WTC11 (cell line): ENCODE measurements at regions not wholly inside any gene's neighbourhood (a gene's known extent, or its start where the extent isn't known, plus 50 kb on each side); places are given as distances from the start of the nearest gene placed in this dataset.

Experiments used
- ATAC-seq: fragments of 200-7000 bp; cut with Tn5 transposase; 2 replicates; pipeline ENCODE4 v1.10.0; 2021; ENCODE audit warnings: mild to moderate bottlenecking, moderate library complexity
- CTCF ChIA-PET: fragments of 300-600 bp; sonication (Branson Sonifier 250); formaldehyde crosslinking; loops from one replicate; lab custom pipeline; 2021; ENCODE audit warnings: antibody characterized with exemption; lab: Charles Lee
- POLR2A ChIA-PET: fragments of 350-600 bp; sonication (Branson Sonifier 250); formaldehyde crosslinking; loops from one replicate; lab custom pipeline; 2021; ENCODE audit warnings: antibody characterized with exemption; lab: Charles Lee
- DNase-seq: peaks from one replicate; pipeline ENCODE4 v3.0.0; 2021; ENCODE audit warnings: low spot score
- H3K27ac Mint-ChIP-seq: 2 replicates; pipeline ENCODE4 v1.8.0; 2021; ENCODE audit warnings: mixed read lengths
- H3K27me3 Mint-ChIP-seq: 2 replicates; pipeline ENCODE4 v1.8.0; 2021; ENCODE audit warnings: low read depth, mild to moderate bottlenecking, moderate library complexity, mixed read lengths
- H3K36me3 Mint-ChIP-seq: 2 replicates; pipeline ENCODE4 v1.8.0; 2021; ENCODE audit warnings: mixed read lengths
- H3K4me1 Mint-ChIP-seq: 2 replicates; pipeline ENCODE4 v1.8.0; 2022; ENCODE audit warnings: mixed read lengths
- H3K4me3 Mint-ChIP-seq: 2 replicates; pipeline ENCODE4 v1.8.0; 2021; ENCODE audit warnings: mild to moderate bottlenecking, moderate library complexity, mixed read lengths
- H3K9me3 Mint-ChIP-seq: 2 replicates; pipeline ENCODE4 v1.8.0; 2021; ENCODE audit warnings: mixed read lengths
- E2F4 ChIP-seq: sonication (generic); formaldehyde crosslinking; IDR thresholded peaks from 2 replicates; pipeline ENCODE4 v1.8.1; 2022; ENCODE audit warnings: low read depth, mild to moderate bottlenecking, moderate library complexity, missing genetic modification reagents, borderline replicate concordance
- ESRRA ChIP-seq: sonication (generic); formaldehyde crosslinking; IDR thresholded peaks from 2 replicates; pipeline ENCODE4 v1.8.1; 2022; ENCODE audit warnings: mild to moderate bottlenecking, missing genetic modification reagents, borderline replicate concordance
- ETV6 ChIP-seq: sonication (generic); formaldehyde crosslinking; IDR thresholded peaks from 2 replicates; pipeline ENCODE4 v1.8.1; 2022; ENCODE audit warnings: mild to moderate bottlenecking, missing genetic modification reagents
- FOXK1 ChIP-seq: sonication (generic); formaldehyde crosslinking; IDR thresholded peaks from 2 replicates; pipeline ENCODE4 v1.8.0; 2022; ENCODE audit warnings: mild to moderate bottlenecking, moderate library complexity, missing genetic modification reagents
- GABPB1 ChIP-seq: sonication (generic); formaldehyde crosslinking; IDR thresholded peaks from 2 replicates; pipeline ENCODE4 v1.8.1; 2023; ENCODE audit warnings: mild to moderate bottlenecking, missing genetic modification reagents
- GTF2I ChIP-seq: fragments of 250-450 bp; sonication (Bioruptor Pico); conservative IDR thresholded peaks from 2 replicates; pipeline ENCODE4 v1.4.0; 2021; ENCODE audit warnings: mild to moderate bottlenecking
- KAT7 ChIP-seq: sonication (generic); formaldehyde crosslinking; IDR thresholded peaks from 2 replicates; pipeline ENCODE4 v1.8.1; 2023; ENCODE audit warnings: missing genetic modification reagents, mild to moderate bottlenecking, borderline replicate concordance
- MAX ChIP-seq: sonication (generic); formaldehyde crosslinking; IDR thresholded peaks from 2 replicates; pipeline ENCODE4 v1.8.0; 2022; ENCODE audit warnings: mild to moderate bottlenecking, missing genetic modification reagents
- NFATC4 ChIP-seq: fragments of 250-450 bp; sonication (Bioruptor Pico); IDR thresholded peaks from 2 replicates; pipeline ENCODE4 v1.9.0; 2021; ENCODE audit warnings: mild to moderate bottlenecking
- NFYB ChIP-seq: sonication (generic); formaldehyde crosslinking; conservative IDR thresholded peaks from 2 replicates; pipeline ENCODE4 v1.8.0; 2022; ENCODE audit warnings: low read depth, missing genetic modification reagents
- NR2C2 ChIP-seq: sonication (generic); formaldehyde crosslinking; IDR thresholded peaks from 2 replicates; pipeline ENCODE4 v1.8.0; 2022; ENCODE audit warnings: mild to moderate bottlenecking, missing genetic modification reagents
- PRRX2 ChIP-seq: fragments of 250-450 bp; sonication (Bioruptor Pico); IDR thresholded peaks from 2 replicates; pipeline ENCODE4 v1.8.0; 2021; ENCODE audit warnings: mild to moderate bottlenecking
- RORB ChIP-seq: fragments of 250-450 bp; sonication (Bioruptor Pico); IDR thresholded peaks from 2 replicates; pipeline ENCODE4 v1.9.0; 2021; ENCODE audit warnings: mild to moderate bottlenecking
- SOX15 ChIP-seq: fragments of 250-450 bp; sonication (Bioruptor Pico); IDR thresholded peaks from 2 replicates; pipeline ENCODE4 v1.9.0; 2021; ENCODE audit warnings: mild to moderate bottlenecking
- TCF7 ChIP-seq: sonication (generic); formaldehyde crosslinking; IDR thresholded peaks from 2 replicates; pipeline ENCODE4 v1.8.0; 2022; ENCODE audit warnings: mild to moderate bottlenecking, low read depth, missing genetic modification reagents, moderate library complexity
- TEAD1 ChIP-seq: sonication (generic); formaldehyde crosslinking; IDR thresholded peaks from 2 replicates; pipeline ENCODE4 v1.8.0; 2022; ENCODE audit warnings: mild to moderate bottlenecking, missing genetic modification reagents
- TP53 ChIP-seq: sonication (generic); formaldehyde crosslinking; IDR thresholded peaks from 2 replicates; pipeline ENCODE4 v1.8.1; 2023; ENCODE audit warnings: mild to moderate bottlenecking, missing genetic modification reagents
- ZBTB43 ChIP-seq: sonication (generic); formaldehyde crosslinking; IDR thresholded peaks from 2 replicates; pipeline ENCODE4 v1.8.1; 2023; ENCODE audit warnings: mild to moderate bottlenecking, missing genetic modification reagents
- ZNF121 ChIP-seq: sonication (generic); formaldehyde crosslinking; IDR thresholded peaks from 2 replicates; pipeline ENCODE4 v1.8.0; 2023; ENCODE audit warnings: missing genetic modification reagents
- ZNF138 ChIP-seq: sonication (generic); formaldehyde crosslinking; conservative IDR thresholded peaks from 2 replicates; pipeline ENCODE4 v1.8.1; 2022; ENCODE audit warnings: mild to moderate bottlenecking, moderate library complexity, missing genetic modification reagents
- ZNF219 ChIP-seq: sonication (generic); formaldehyde crosslinking; IDR thresholded peaks from 2 replicates; pipeline ENCODE4 v1.8.0; 2023; ENCODE audit warnings: missing genetic modification reagents, mild to moderate bottlenecking, borderline replicate concordance
- ZNF263 ChIP-seq: sonication (generic); formaldehyde crosslinking; IDR thresholded peaks from 2 replicates; pipeline ENCODE4 v1.8.1; 2022; ENCODE audit warnings: low read depth, mild to moderate bottlenecking, moderate library complexity, missing genetic modification reagents
- ZNF317 ChIP-seq: sonication (generic); formaldehyde crosslinking; IDR thresholded peaks from 2 replicates; pipeline ENCODE4 v1.8.1; 2023; ENCODE audit warnings: low read depth, mild to moderate bottlenecking, moderate library complexity, missing genetic modification reagents, borderline replicate concordance
- ZNF423 ChIP-seq: fragments of 250-450 bp; sonication (Bioruptor Pico); IDR thresholded peaks from 2 replicates; pipeline ENCODE4 v2.1.2; 2022; ENCODE audit warnings: mild to moderate bottlenecking, moderate library complexity
- ZSCAN18 ChIP-seq: fragments of 250-450 bp; sonication (Bioruptor Pico); IDR thresholded peaks from 2 replicates; pipeline ENCODE4 v2.1.2; 2022; ENCODE audit warnings: mild to moderate bottlenecking, moderate library complexity
- TF ChIP-seq, protein P1 (sequence below): fragments of 250-450 bp; sonication (Bioruptor Pico); conservative IDR thresholded peaks from 2 replicates; pipeline ENCODE4 v1.9.0; 2021; ENCODE audit warnings: mild to moderate bottlenecking

- ChIA-PET POLR2A (no interaction called here), CTCF (no interaction called here)
- DNase-seq, result no peak
- H3K27ac Mint-ChIP-seq, result no peak overlapping the region
- no peaks in the 10 kb centered on the region for H3K27me3 Mint-ChIP-seq
- no peaks in the 10 kb centered on the region for H3K9me3 Mint-ChIP-seq
- no peak overlapping the region for H3K4me3 Mint-ChIP-seq
- no peak for ATAC-seq
- H3K36me3 Mint-ChIP-seq, result no peaks in the 10 kb centered on the region
- H3K4me1 Mint-ChIP-seq, result no peaks in the 10 kb centered on the region; the same call in 1 of the 2 replicates
- TF ChIP-seq ZNF121 (no peak), ESRRA (CRISPR knock-in tag) (no peak)
Measured at GRCh38 chr9:135034106-135034505, 53.4 kb upstream of the OLFM1 start.

GRCh38 chr9:135035781-135036760 is 51.4 kb upstream of the OLFM1 start:
- DNase-seq (no peak), ATAC-seq (no peak)
- Mint-ChIP-seq H3K4me3 (no peak overlapping the region), H3K9me3 (no peaks in the 10 kb centered on the region), H3K4me1 (no peaks in the 10 kb centered on the region; the same call in 1 of the 2 replicates), H3K36me3 (no peaks in the 10 kb centered on the region), H3K27ac (no peak overlapping the region), H3K27me3 (no peaks in the 10 kb centered on the region)
- CTCF ChIA-PET, result no interaction called here
- POLR2A ChIA-PET, result no interaction called here
- no peak for TF ChIP-seq NFYB (CRISPR knock-in tag)
- no peak for TF ChIP-seq SOX15 (CRISPR knock-in tag)
- TF ChIP-seq ZNF423, result no peak
- TF ChIP-seq, protein P1, sequence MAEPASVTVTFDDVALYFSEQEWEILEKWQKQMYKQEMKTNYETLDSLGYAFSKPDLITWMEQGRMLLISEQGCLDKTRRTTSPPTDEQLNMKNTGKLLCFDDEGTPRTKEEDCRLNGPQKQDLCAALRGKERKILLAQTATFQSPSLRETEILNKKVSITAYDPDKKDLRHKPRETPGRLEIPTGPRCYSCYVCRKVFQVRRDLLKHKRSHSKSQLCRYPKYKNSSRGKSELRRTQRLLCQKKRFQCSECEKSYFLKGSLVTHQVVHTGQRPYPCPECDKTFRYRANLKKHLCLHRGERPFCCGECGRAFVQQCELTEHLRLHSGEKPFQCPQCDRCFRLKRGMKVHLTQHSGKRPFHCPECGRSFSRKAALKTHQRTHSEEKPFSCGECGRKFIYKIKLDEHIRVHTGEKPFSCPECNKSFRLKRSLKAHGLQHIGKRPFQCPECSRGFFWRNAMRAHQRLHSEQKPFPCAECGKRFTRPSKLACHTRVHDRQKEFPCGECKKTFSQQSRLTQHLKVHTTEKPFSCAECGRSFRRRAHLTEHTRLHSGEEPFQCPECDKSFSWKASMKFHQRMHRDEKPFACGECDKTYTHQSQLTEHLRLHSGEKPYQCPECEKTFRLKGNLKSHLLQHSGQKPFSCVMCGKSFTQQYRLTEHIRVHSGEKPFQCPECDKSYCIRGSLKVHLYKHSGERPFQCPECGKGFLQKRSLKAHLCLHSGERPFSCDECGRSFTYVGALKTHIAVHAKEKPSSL (CRISPR knock-in tag), result no peak
- no peak for TF ChIP-seq E2F4 (CRISPR knock-in tag)
- TF ChIP-seq NR2C2, result no peak
- no peak for TF ChIP-seq ESRRA (CRISPR knock-in tag)
- no peak for TF ChIP-seq ETV6 (CRISPR knock-in tag)
- no peak for TF ChIP-seq ZNF138 (CRISPR knock-in tag)
- no peak for TF ChIP-seq NFATC4
- TF ChIP-seq GTF2I (CRISPR knock-in tag), result no peak
- no peak for TF ChIP-seq PRRX2 (CRISPR knock-in tag)
- TF ChIP-seq TCF7 (CRISPR knock-in tag), result no peak
- no peak for TF ChIP-seq ZSCAN18 (CRISPR knock-in tag)
- TF ChIP-seq FOXK1 (CRISPR knock-in tag), result no peak
- TF ChIP-seq RORB (CRISPR knock-in tag), result no peak

DNA sequence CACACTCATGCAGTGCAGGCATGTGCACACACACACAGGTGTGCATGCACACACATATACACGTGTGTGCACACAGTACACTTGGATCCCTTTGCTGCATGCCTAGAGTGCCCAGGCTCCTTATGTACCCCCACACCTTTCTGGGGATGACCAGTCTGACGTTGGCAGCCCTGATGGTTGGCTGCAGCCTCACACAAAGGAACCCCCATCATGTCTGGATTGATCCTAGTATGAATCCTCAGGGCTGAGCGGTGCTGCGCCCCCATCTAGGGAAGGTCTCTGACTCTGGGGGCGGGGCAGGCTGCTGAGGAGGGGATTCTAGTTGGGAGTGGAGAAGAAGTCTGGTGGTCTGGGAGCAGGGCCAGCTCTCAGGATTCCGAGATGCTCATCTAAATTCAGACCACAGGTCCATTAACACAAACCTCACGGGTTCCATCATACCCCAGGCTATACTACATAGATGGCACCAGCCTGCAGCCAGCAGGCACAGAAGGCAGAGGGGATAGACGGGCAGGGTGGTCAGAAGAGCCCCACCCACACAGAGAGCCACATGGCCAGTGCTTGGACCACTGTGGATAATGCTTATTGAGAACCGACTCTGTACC is 50.5 kb upstream of the OLFM1 start:
- ChIA-PET POLR2A (no interaction called here), CTCF (no interaction called here)
- no peaks in the 10 kb centered on the region; the same call in 1 of the 2 replicates for H3K4me1 Mint-ChIP-seq
- ATAC-seq (no peak), DNase-seq (no peak)
- no peaks in the 10 kb centered on the region for H3K36me3 Mint-ChIP-seq
- no peaks in the 10 kb centered on the region for H3K9me3 Mint-ChIP-seq
- no peak overlapping the region for H3K4me3 Mint-ChIP-seq
- H3K27ac Mint-ChIP-seq, result no peak overlapping the region
- H3K27me3 Mint-ChIP-seq, result no peaks in the 10 kb centered on the region
- no peak for TF ChIP-seq TP53 (CRISPR knock-in tag)
- TF ChIP-seq ZNF263 (CRISPR knock-in tag), result no peak
- TF ChIP-seq ZBTB43 (CRISPR knock-in tag), result no peak
- no peak for TF ChIP-seq ZNF219 (CRISPR knock-in tag)
- TF ChIP-seq TEAD1 (CRISPR knock-in tag), result no peak
- no peak for TF ChIP-seq GABPB1 (CRISPR knock-in tag)
- TF ChIP-seq ZNF423, result no peak
- TF ChIP-seq ZNF121, result no peak
- no peak for TF ChIP-seq RORB (CRISPR knock-in tag)
- TF ChIP-seq KAT7 (CRISPR knock-in tag), result no peak
- TF ChIP-seq MAX (CRISPR knock-in tag), result no peak
- no peak for TF ChIP-seq ZNF317 (CRISPR knock-in tag)
